Neural cell (in vitro differentiated cells): ENCODE measurements at regions not wholly inside any gene's neighbourhood (a gene's known extent, or its start where the extent isn't known, plus 50 kb on each side); places are given as distances from the start of the nearest gene placed in this dataset.
"Not testable (repeated sequence)": the region's sequence is repeated elsewhere in the genome, so short reads cannot be mapped to it uniquely, and the experiment has no call there.

ENCODE experiments used
- H2AFZ ChIP-seq: fragments of 200-600, 300-800 bp; sonication (generic), shearing (Covaris generic); 2 replicates; pipeline ENCODE4 v1.6.0; 2014; ENCODE audit warnings: low read depth, mild to moderate bottlenecking, antibody characterized with exemption, low read length, moderate library complexity
- H3F3A ChIP-seq: fragments of 200-600 bp; shearing (Covaris generic); 2 replicates; pipeline ENCODE4 v1.6.1; 2016; ENCODE audit warnings: mild to moderate bottlenecking, moderate library complexity, mixed read lengths, antibody characterized with exemption, low read length; ENCODE audit not compliant: insufficient read depth, poor library complexity, severe bottlenecking
- H3K27ac ChIP-seq: fragments of 200-600, 300-800 bp; sonication (generic), shearing (Covaris generic); 2 replicates; pipeline ENCODE4 v1.5.1; 2014; ENCODE audit warnings: mild to moderate bottlenecking, low read length, moderate library complexity
- H3K27me3 ChIP-seq: fragments of 300-800, 200-600 bp; sonication (generic), shearing (Covaris generic); 2 replicates; pipeline ENCODE4 v1.6.0; 2014; ENCODE audit warnings: mild to moderate bottlenecking, low read depth, low read length, moderate library complexity; ENCODE audit not compliant: insufficient read depth
- H3K36me3 ChIP-seq: fragments of 300-800, 200-600 bp; sonication (generic), shearing (Covaris generic); 2 replicates; pipeline ENCODE4 v1.5.1; 2014; ENCODE audit warnings: mild to moderate bottlenecking, antibody characterized with exemption, low read length, moderate library complexity; ENCODE audit not compliant: insufficient read depth
- H3K4me2 ChIP-seq: fragments of 300-800, 200-600 bp; sonication (generic), shearing (Covaris generic); 2 replicates; pipeline ENCODE4 v1.6.0; 2014; ENCODE audit warnings: mild to moderate bottlenecking, low read length
- H3K4me3 ChIP-seq: fragments of 300-800, 200-600 bp; sonication (generic), shearing (Covaris generic); 2 replicates; pipeline ENCODE4 v1.5.1; 2014; ENCODE audit warnings: mild to moderate bottlenecking, low read length, moderate library complexity
- H3K79me2 ChIP-seq: fragments of 200-600 bp; shearing (Covaris generic); replicated peaks from 2 replicates; pipeline ENCODE4 v1.6.0; 2014; ENCODE audit warnings: mild to moderate bottlenecking, low read length, moderate library complexity; ENCODE audit not compliant: insufficient read depth
- H3K9ac ChIP-seq: fragments of 300-800, 200-600 bp; sonication (generic), shearing (Covaris generic); 2 replicates; pipeline ENCODE4 v1.6.1; 2016; ENCODE audit warnings: mild to moderate bottlenecking, low read length, mixed read lengths
- H3K9me2 ChIP-seq: fragments of 200-600 bp; shearing (Covaris generic); 2 replicates; pipeline ENCODE4 v1.6.1; 2016; ENCODE audit warnings: mild to moderate bottlenecking, low read length, mixed read lengths; ENCODE audit not compliant: insufficient read depth
- H3K9me3 ChIP-seq: fragments of 200-600, 300-800 bp; sonication (generic), shearing (Covaris generic); 2 replicates; pipeline ENCODE4 v1.6.1; 2016; ENCODE audit warnings: mild to moderate bottlenecking, mixed run types, low read length, moderate library complexity, mixed read lengths
- H4K20me1 ChIP-seq: fragments of 200-600 bp; shearing (Covaris generic); 2 replicates; pipeline ENCODE4 v1.6.1; 2016; ENCODE audit warnings: mild to moderate bottlenecking, mixed run types; ENCODE audit not compliant: insufficient read depth
- EP300 ChIP-seq: fragments of 450-650 bp; conservative IDR thresholded peaks from 2 replicates; pipeline ENCODE4 v1.6.1; 2014; ENCODE audit warnings: antibody characterized with exemption, mild to moderate bottlenecking, moderate library complexity; ENCODE audit not compliant: poor library complexity, severe bottlenecking
- EZH2 ChIP-seq: fragments of 200-600, 300-800 bp; shearing (Covaris generic), sonication (generic); IDR thresholded peaks from 2 replicates; pipeline ENCODE4 v1.6.1; 2014; ENCODE audit warnings: antibody characterized with exemption, low read length, borderline replicate concordance, mild to moderate bottlenecking; ENCODE audit not compliant: insufficient read depth, poor library complexity, severe bottlenecking
- MXI1 ChIP-seq: fragments of 450-650 bp; conservative IDR thresholded peaks from 2 replicates; pipeline ENCODE4 v1.6.1; 2014; ENCODE audit warnings: antibody characterized with exemption, mild to moderate bottlenecking; ENCODE audit not compliant: poor library complexity, severe bottlenecking
- POLR2AphosphoS5 ChIP-seq: IDR thresholded peaks from 2 replicates; pipeline ENCODE4 v1.6.1; 2012
- RAD21 ChIP-seq: fragments of 450-650 bp; conservative IDR thresholded peaks from 2 replicates; pipeline ENCODE4 v1.6.1; 2014; ENCODE audit warnings: antibody characterized with exemption, mild to moderate bottlenecking, moderate library complexity
- SMC3 ChIP-seq: fragments of 450-650 bp; conservative IDR thresholded peaks from 2 replicates; pipeline ENCODE4 v1.6.1; 2014; ENCODE audit warnings: antibody characterized with exemption, mild to moderate bottlenecking, moderate library complexity; ENCODE audit not compliant: poor library complexity
- TAF1 ChIP-seq: IDR thresholded peaks from 2 replicates; pipeline ENCODE4 v1.6.1; 2012; ENCODE audit warnings: low read depth
- TF ChIP-seq, protein P1 (sequence below): IDR thresholded peaks from 2 replicates; pipeline ENCODE4 v1.6.1; 2012; ENCODE audit warnings: borderline replicate concordance
- TF ChIP-seq, protein P2 (sequence below): fragments of 450-650 bp; IDR thresholded peaks from 2 replicates; pipeline ENCODE4 v1.5.1; 2014; ENCODE audit warnings: antibody characterized with exemption, mild to moderate bottlenecking, moderate library complexity; ENCODE audit not compliant: poor library complexity, severe bottlenecking

DNA sequence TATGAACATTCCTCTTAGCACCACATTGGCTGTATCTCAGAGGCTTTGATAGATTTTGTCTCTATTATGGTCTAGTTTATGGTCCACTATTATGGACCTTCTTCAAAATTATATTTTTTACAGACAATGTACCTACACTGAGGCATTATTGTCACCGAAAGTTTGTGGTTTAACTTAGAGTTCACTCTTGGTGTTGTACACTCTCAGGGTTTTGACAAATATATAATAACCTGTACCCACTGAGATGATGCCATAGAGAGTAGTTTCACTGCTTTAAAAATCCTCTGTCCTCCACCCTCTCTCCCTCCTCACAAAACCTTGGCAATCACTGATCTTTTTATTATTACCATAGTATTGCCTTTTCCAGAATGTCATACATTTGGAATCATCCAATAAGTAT is 528.2 kb downstream of the SLC6A15 start:
- Histone ChIP-seq H4K20me1 (no peaks in the 10 kb centered on the region), H3K9me3 (no peaks in the 10 kb centered on the region), H3K4me3 (no peak overlapping the region), H3K9ac (no peak overlapping the region), H3K36me3 (no peaks in the 10 kb centered on the region), H3K4me2 (no peak overlapping the region), H3K79me2 (no peaks in the 10 kb centered on the region), H3K9me2 (no peaks in the 10 kb centered on the region), H3K27me3 (no peaks in the 10 kb centered on the region), H2AFZ (no peak overlapping the region), H3K27ac (no peak overlapping the region), H3F3A (no peaks in the 10 kb centered on the region)
- TF ChIP-seq MXI1 (no peak), EP300 (no peak), TAF1 (no peak), SMC3 (no peak), POLR2AphosphoS5 (no peak), EZH2 (no peak), RAD21 (no peak)
- TF ChIP-seq, protein P1, sequence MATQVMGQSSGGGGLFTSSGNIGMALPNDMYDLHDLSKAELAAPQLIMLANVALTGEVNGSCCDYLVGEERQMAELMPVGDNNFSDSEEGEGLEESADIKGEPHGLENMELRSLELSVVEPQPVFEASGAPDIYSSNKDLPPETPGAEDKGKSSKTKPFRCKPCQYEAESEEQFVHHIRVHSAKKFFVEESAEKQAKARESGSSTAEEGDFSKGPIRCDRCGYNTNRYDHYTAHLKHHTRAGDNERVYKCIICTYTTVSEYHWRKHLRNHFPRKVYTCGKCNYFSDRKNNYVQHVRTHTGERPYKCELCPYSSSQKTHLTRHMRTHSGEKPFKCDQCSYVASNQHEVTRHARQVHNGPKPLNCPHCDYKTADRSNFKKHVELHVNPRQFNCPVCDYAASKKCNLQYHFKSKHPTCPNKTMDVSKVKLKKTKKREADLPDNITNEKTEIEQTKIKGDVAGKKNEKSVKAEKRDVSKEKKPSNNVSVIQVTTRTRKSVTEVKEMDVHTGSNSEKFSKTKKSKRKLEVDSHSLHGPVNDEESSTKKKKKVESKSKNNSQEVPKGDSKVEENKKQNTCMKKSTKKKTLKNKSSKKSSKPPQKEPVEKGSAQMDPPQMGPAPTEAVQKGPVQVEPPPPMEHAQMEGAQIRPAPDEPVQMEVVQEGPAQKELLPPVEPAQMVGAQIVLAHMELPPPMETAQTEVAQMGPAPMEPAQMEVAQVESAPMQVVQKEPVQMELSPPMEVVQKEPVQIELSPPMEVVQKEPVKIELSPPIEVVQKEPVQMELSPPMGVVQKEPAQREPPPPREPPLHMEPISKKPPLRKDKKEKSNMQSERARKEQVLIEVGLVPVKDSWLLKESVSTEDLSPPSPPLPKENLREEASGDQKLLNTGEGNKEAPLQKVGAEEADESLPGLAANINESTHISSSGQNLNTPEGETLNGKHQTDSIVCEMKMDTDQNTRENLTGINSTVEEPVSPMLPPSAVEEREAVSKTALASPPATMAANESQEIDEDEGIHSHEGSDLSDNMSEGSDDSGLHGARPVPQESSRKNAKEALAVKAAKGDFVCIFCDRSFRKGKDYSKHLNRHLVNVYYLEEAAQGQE, result no peak
- TF ChIP-seq, protein P2, sequence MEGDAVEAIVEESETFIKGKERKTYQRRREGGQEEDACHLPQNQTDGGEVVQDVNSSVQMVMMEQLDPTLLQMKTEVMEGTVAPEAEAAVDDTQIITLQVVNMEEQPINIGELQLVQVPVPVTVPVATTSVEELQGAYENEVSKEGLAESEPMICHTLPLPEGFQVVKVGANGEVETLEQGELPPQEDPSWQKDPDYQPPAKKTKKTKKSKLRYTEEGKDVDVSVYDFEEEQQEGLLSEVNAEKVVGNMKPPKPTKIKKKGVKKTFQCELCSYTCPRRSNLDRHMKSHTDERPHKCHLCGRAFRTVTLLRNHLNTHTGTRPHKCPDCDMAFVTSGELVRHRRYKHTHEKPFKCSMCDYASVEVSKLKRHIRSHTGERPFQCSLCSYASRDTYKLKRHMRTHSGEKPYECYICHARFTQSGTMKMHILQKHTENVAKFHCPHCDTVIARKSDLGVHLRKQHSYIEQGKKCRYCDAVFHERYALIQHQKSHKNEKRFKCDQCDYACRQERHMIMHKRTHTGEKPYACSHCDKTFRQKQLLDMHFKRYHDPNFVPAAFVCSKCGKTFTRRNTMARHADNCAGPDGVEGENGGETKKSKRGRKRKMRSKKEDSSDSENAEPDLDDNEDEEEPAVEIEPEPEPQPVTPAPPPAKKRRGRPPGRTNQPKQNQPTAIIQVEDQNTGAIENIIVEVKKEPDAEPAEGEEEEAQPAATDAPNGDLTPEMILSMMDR, result no peak

DNA sequence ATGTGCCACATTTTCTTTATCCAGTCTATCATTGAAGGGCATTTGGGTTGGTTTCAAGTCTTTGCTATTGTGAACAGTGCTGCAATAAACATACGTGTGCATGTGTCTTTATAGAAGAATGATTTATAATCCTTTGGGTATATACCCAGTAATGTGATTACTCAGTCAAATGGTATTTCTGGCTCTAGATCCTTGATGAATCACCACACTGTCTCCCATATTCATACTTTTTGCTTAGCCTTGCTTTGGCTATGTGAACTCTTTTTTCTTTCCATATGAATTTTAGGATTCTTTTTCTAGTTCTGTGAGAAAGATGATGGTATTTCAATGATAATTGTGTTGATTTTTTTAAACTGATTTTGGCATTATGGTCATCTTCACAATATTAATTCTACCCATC is 530.1 kb downstream of the SLC6A15 start:
- H3K9me2 ChIP-seq, H3K27me3 ChIP-seq, H3K9ac ChIP-seq, H2AFZ ChIP-seq, H3F3A ChIP-seq, H3K9me3 ChIP-seq, H4K20me1 ChIP-seq, H3K79me2 ChIP-seq, H3K4me2 ChIP-seq, H3K4me3 ChIP-seq, H3K36me3 ChIP-seq, H3K27ac ChIP-seq: not testable (repeated sequence)

DNA sequence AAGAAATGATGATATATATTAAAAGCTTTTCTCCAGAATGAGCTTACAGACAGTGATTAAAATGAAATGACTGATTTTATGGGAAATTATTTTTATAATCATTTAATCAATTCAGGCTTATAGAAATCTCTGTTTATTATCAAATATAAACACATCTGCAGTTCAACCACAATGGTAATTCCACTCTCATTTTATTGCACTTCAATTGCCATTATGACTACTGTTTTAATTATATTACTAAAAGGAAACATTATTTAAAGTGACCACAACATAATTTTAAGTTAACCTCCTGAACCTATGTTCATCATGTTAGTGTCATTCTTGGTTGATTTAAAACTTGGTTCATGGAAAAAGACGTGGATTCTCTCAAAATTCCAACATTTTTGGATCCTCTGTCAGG is 536.3 kb downstream of the SLC6A15 start:
- Histone ChIP-seq H3K27ac (no peak overlapping the region), H4K20me1 (no peaks in the 10 kb centered on the region), H3K9ac (no peak overlapping the region), H3K9me3 (no peaks in the 10 kb centered on the region), H3K4me3 (no peak overlapping the region), H3K9me2 (no peaks in the 10 kb centered on the region), H3K79me2 (no peaks in the 10 kb centered on the region), H3K27me3 (no peaks in the 10 kb centered on the region), H3K4me2 (no peak overlapping the region), H3F3A (no peaks in the 10 kb centered on the region), H2AFZ (no peak overlapping the region), H3K36me3 (no peaks in the 10 kb centered on the region)
- TF ChIP-seq, protein P2, result no peak
- TF ChIP-seq SMC3 (no peak), MXI1 (no peak), POLR2AphosphoS5 (no peak), TAF1 (no peak), EZH2 (no peak), RAD21 (no peak), EP300 (no peak)
- TF ChIP-seq, protein P1, result no peak
